GM12872 (cell line): ENCODE measurements at regions not wholly inside any gene's neighbourhood (a gene's known extent, or its start where the extent isn't known, plus 50 kb on each side); places are given as distances from the start of the nearest gene placed in this dataset.

Source experiments
- TF ChIP-seq, protein P1 (sequence below): IDR thresholded peaks from 3 replicates; pipeline ENCODE4 v1.5.1; 2011; ENCODE audit warnings: low read depth, mild to moderate bottlenecking, low read length, moderate library complexity; ENCODE audit not compliant: insufficient read depth

GRCh38 chr5:122701640-122702523 lies 73.0 kb upstream of the SNX2 start:
- TF ChIP-seq, protein P1, sequence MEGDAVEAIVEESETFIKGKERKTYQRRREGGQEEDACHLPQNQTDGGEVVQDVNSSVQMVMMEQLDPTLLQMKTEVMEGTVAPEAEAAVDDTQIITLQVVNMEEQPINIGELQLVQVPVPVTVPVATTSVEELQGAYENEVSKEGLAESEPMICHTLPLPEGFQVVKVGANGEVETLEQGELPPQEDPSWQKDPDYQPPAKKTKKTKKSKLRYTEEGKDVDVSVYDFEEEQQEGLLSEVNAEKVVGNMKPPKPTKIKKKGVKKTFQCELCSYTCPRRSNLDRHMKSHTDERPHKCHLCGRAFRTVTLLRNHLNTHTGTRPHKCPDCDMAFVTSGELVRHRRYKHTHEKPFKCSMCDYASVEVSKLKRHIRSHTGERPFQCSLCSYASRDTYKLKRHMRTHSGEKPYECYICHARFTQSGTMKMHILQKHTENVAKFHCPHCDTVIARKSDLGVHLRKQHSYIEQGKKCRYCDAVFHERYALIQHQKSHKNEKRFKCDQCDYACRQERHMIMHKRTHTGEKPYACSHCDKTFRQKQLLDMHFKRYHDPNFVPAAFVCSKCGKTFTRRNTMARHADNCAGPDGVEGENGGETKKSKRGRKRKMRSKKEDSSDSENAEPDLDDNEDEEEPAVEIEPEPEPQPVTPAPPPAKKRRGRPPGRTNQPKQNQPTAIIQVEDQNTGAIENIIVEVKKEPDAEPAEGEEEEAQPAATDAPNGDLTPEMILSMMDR: no peak

GRCh38 chr5:122702524-122702875 lies 72.4 kb upstream of the SNX2 start:
- TF ChIP-seq, protein P1: no peak

DNA sequence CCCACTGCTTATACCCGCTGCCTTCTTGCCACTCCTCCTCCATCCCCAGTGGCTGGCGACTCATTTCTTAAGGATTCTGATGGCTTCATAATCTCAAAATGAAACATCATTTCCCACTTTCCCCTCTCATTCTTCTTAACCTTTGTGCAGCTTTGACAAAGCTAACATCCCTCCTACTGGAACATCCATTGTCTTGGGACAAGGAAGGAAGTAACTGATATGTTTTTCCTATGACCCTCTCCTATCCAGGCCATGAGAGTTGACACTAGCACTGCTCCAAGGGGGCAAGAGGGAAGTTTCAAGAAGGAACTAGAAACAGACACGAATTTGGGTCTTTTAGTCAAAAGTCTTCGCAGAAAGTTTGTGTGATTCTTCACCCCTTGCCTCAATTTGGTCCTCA lies 71.7 kb upstream of the SNX2 start:
- TF ChIP-seq, protein P1: no peak

- TF ChIP-seq, protein P1: peak; percentile 56; the same call in 2 of the 3 replicates
Measured at GRCh38 chr5:122704247-122705036, 70.4 kb upstream of the SNX2 start.

DNA sequence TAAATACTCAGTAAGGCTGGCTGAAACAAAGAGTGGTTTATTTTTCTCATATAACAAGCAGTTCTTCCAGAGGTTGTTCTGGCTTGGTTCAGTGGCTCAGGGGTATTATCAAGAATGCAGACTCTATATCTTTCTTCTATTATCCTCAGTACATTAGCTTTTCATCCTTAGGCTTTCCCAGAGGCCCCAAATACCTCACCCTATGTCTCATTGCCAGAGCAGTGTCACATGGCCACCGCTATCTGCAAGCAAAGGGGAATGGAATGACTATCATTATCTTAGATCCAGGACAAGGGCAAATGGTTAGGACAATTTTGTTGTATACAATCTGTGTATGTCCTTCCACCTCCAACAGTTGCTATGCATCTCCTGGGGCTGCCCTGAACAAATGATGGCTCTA lies 69.0 kb upstream of the SNX2 start:
- TF ChIP-seq, protein P1: no peak

DNA sequence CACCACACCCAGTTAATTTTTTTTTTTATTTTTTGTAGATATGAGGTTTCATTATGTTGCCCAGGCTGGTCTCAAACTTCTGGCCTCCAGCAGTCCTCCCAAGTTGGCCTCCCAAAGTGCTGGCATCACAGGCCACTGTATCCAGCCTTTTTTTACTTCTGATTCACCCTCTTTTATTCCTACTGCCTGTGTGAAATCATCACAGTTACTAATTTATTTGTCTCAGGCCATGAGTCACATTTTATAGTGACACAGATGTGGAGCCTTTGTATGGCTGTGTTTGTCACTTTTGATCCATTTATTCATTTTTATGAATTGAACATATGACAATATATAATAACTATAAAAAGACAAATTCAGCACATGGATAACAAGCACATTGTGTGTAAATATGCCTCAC lies 67.1 kb upstream of the SNX2 start:
- TF ChIP-seq, protein P1: no peak

- TF ChIP-seq, protein P1: no peak
Measured at GRCh38 chr5:122713041-122713440, 61.8 kb upstream of the SNX2 start.
